Progenitor cell of endocrine pancreas (in vitro differentiated cells): ENCODE measurements at regions not wholly inside any gene's neighbourhood (a gene's known extent, or its start where the extent isn't known, plus 50 kb on each side); places are given as distances from the start of the nearest gene placed in this dataset.

ENCODE experiments used
- DNase-seq: peaks from one replicate; pipeline ENCODE4 v3.0.0; 2021; ENCODE audit warnings: low spot score; ENCODE audit not compliant: unreplicated experiment
- H3K27ac Mint-ChIP-seq: 2 replicates; pipeline ENCODE4 v1.8.0; 2021; ENCODE audit warnings: mild to moderate bottlenecking, moderate library complexity, mixed read lengths
- H3K27me3 Mint-ChIP-seq: 2 replicates; pipeline ENCODE4 v1.8.0; 2021; ENCODE audit warnings: mixed read lengths
- H3K36me3 Mint-ChIP-seq: 2 replicates; pipeline ENCODE4 v1.8.0; 2022; ENCODE audit warnings: mixed read lengths; ENCODE audit not compliant: insufficient read depth
- H3K4me1 Mint-ChIP-seq: 2 replicates; pipeline ENCODE4 v1.8.0; 2021; ENCODE audit warnings: low read depth, mixed read lengths
- H3K4me3 Mint-ChIP-seq: 2 replicates; pipeline ENCODE4 v1.8.0; 2021; ENCODE audit warnings: low read depth, mild to moderate bottlenecking, moderate library complexity, mixed read lengths
- H3K9me3 Mint-ChIP-seq: 2 replicates; pipeline ENCODE4 v1.8.0; 2021; ENCODE audit warnings: low read depth, mixed read lengths
- TF ChIP-seq, protein P1 (sequence below): fragments of 200-600 bp; sonication (generic); IDR thresholded peaks from one replicate; pipeline ENCODE4 v1.5.0; 2021; ENCODE audit warnings: antibody characterized with exemption, mild to moderate bottlenecking; ENCODE audit not compliant: unreplicated experiment

DNA sequence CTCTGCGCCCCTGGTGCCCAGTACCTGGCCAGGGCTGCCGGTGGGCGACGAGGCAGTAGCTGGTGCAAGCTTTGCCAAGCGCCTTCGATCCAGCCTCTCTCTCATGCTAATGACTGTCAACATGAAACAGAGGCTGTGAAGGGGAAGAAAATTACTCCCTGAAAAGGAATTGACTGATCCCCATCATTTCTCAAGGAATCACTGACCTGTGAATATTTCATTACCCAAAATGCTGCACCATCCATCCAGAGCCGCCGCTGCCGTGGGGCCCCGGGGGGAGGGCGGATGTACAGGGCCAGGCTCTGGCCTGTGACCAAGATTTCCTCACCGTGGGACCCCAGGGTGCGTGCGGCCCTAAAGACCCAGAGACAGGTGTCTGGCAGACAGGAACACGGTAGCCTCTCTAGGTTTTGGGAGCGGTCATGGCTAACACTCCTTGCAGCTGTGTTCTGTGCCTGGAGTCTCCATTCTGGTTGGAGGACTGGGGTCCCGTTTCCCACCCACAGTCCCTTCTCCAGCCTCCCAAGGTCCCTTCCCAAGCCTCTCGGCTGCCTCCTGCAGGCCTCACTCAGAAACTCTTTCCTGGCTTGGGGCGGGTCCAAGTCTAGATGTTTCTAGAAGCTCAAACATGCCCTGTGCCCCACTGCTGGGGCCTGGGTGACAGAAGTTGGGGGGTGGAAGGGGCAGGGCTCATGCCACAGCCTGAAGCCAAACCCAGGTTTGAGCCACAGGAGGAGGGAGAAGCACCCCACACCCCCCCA, 73.3 kb downstream of the ENGASE start:
- no peak for DNase-seq
- TF ChIP-seq, protein P1, sequence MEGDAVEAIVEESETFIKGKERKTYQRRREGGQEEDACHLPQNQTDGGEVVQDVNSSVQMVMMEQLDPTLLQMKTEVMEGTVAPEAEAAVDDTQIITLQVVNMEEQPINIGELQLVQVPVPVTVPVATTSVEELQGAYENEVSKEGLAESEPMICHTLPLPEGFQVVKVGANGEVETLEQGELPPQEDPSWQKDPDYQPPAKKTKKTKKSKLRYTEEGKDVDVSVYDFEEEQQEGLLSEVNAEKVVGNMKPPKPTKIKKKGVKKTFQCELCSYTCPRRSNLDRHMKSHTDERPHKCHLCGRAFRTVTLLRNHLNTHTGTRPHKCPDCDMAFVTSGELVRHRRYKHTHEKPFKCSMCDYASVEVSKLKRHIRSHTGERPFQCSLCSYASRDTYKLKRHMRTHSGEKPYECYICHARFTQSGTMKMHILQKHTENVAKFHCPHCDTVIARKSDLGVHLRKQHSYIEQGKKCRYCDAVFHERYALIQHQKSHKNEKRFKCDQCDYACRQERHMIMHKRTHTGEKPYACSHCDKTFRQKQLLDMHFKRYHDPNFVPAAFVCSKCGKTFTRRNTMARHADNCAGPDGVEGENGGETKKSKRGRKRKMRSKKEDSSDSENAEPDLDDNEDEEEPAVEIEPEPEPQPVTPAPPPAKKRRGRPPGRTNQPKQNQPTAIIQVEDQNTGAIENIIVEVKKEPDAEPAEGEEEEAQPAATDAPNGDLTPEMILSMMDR = no peak
- no peak overlapping the region for H3K27ac Mint-ChIP-seq
- H3K9me3 Mint-ChIP-seq = no peaks in the 10 kb centered on the region
- no peaks in the 10 kb centered on the region for H3K36me3 Mint-ChIP-seq
- H3K27me3 Mint-ChIP-seq = no peaks in the 10 kb centered on the region
- H3K4me1 Mint-ChIP-seq = no peaks in the 10 kb centered on the region
- no peak overlapping the region for H3K4me3 Mint-ChIP-seq

DNA sequence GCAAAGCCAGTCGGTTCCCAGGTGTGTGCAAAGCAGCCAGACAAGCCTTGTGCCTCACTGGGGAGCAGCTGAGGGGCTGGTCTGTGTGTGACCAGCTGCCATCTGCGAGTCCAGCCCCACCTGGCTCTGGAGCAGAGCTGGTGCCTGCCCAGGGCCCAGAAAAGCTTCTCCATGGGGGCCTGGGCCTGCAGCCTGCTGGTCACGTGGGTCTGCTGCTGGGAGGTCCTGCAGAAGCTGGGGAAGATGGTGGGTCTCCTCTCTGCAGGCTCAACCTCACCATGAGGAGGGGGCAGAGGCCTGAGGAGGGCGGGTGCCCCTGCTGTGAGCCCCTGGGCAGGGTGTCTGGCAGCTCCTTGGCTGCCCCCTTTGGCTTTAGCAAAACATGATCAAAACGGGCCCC, 71.9 kb downstream of the ENGASE start:
- TF ChIP-seq, protein P1 = no peak
- H3K27ac Mint-ChIP-seq = no peak overlapping the region
- no peaks in the 10 kb centered on the region for H3K4me1 Mint-ChIP-seq
- no peak for DNase-seq
- no peak overlapping the region for H3K4me3 Mint-ChIP-seq
- H3K9me3 Mint-ChIP-seq = no peaks in the 10 kb centered on the region
- H3K36me3 Mint-ChIP-seq = no peaks in the 10 kb centered on the region
- H3K27me3 Mint-ChIP-seq = peaks cover 3% of the 10 kb centered on the region

DNA sequence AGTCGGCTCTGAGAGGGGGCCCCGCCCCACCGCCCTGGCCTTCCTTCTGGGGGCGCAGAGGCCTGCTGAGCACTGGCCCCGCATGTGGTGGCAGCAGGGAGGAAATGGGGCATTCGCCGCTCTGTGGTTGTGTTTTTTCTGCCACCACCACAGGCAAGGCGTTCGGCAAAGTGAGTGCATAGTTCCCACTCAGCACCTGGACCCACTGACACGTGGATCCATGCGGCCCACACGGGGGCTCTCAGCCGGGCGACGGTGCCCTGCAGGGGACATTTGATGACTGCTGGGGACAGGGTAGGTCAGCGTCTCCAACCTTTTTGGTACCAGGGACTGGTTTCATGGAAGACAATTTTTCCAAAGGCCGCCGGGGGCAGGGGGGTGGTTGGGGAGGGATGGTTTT, 70.9 kb downstream of the ENGASE start:
- Mint-ChIP-seq H3K4me3 (no peak overlapping the region), H3K36me3 (no peaks in the 10 kb centered on the region), H3K9me3 (no peaks in the 10 kb centered on the region), H3K27me3 (peaks cover 10% of the 10 kb centered on the region), H3K27ac (no peak overlapping the region), H3K4me1 (no peaks in the 10 kb centered on the region)
- DNase-seq = no peak
- TF ChIP-seq, protein P1 = no peak

DNA sequence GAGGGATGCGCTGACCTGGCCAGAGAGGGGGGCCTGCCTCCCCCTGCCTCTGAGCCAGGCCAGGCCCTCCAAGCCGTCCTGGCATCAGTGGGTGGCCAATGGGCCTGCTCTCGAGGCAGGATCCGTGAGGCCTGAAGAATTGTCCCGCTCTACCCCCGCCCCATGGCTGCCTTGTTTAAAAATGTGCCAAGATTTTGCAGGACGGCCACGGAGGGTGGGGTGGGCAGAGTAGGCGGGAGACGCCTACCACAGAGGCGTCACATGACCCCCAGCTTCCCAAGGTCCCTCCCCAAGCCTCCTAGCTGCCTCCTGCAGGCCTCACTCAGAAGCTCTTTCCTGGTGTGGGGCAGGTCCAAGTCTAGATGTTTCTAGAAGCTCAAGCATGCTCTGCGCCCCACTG, 69.5 kb downstream of the ENGASE start:
- Mint-ChIP-seq H3K4me1 (no peaks in the 10 kb centered on the region), H3K36me3 (no peaks in the 10 kb centered on the region), H3K4me3 (no peak overlapping the region), H3K27me3 (peaks cover 10% of the 10 kb centered on the region), H3K27ac (no peak overlapping the region), H3K9me3 (no peaks in the 10 kb centered on the region)
- DNase-seq = no peak
- TF ChIP-seq, protein P1 = no peak

DNA sequence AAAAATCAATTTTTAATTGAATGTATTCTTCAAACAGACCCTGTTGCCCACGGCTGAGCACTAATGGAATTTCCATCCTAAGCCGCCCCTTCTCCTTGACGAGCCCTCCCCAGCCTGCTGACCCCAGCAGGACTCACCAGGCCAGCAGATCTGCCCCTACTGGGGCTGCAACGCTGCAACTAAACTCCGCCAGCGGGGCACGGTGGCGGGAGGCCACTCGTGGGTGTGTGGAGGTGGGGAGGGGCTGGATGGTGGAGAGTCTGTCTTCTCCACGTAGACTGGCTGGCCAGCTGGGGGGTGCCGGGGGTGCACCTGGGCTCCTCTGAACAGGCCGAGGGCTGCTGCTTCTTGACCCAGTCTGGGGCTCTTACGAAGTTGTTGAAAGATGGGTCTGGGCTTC, 67.8 kb downstream of the ENGASE start:
- H3K27ac Mint-ChIP-seq = no peak overlapping the region
- no peak for DNase-seq
- no peaks in the 10 kb centered on the region for H3K36me3 Mint-ChIP-seq
- no peaks in the 10 kb centered on the region for H3K9me3 Mint-ChIP-seq
- H3K4me1 Mint-ChIP-seq = peaks cover 1% of the 10 kb centered on the region
- peaks cover 13% of the 10 kb centered on the region for H3K27me3 Mint-ChIP-seq
- no peak overlapping the region for H3K4me3 Mint-ChIP-seq
- TF ChIP-seq, protein P1 = no peak
